Astrocyte (in vitro differentiated cells and primary cell): ENCODE measurements at regions not wholly inside any gene's neighbourhood (a gene's known extent, or its start where the extent isn't known, plus 50 kb on each side); places are given as distances from the start of the nearest gene placed in this dataset.

Source experiments
- DNase-seq: peaks from one replicate; pipeline ENCODE4 v3.0.0-alpha.2; 2010; ENCODE audit warnings: low read depth
- FAIRE-seq: peaks from 2 replicates; lab custom pipeline; 2011; peaks lifted over from hg19 to GRCh38; lab: Jason Lieb, UNC
- H2AFZ ChIP-seq: 2 replicates; pipeline ENCODE4 v1.6.0; 2012; ENCODE audit warnings: low read depth, low read length, inconsistent platforms
- H3K27ac ChIP-seq: 2 replicates; pipeline ENCODE4 v1.5.1; 2011; ENCODE audit warnings: low read depth, low read length, inconsistent platforms
- H3K27me3 ChIP-seq: 2 replicates; pipeline ENCODE4 v1.6.0; 2011; ENCODE audit warnings: low read length, inconsistent platforms; ENCODE audit not compliant: insufficient read depth
- H3K36me3 ChIP-seq: 2 replicates; pipeline ENCODE4 v1.5.1; 2011; ENCODE audit warnings: low read length, inconsistent platforms; ENCODE audit not compliant: insufficient read depth
- H3K4me1 ChIP-seq: 2 replicates; pipeline ENCODE4 v1.5.1; 2011; ENCODE audit warnings: low read length, inconsistent platforms; ENCODE audit not compliant: insufficient read depth
- H3K4me2 ChIP-seq: 2 replicates; pipeline ENCODE4 v1.6.0; 2012; ENCODE audit warnings: low read length, inconsistent platforms
- H3K4me3 ChIP-seq: 2 replicates; pipeline ENCODE4 v1.5.1; 2011; ENCODE audit warnings: low read depth, mild to moderate bottlenecking, low read length, inconsistent platforms; ENCODE audit not compliant: insufficient read depth
- H3K79me2 ChIP-seq: 2 replicates; pipeline ENCODE4 v1.6.0; 2012; ENCODE audit warnings: mild to moderate bottlenecking, low read length, inconsistent platforms; ENCODE audit not compliant: insufficient read depth
- H3K9ac ChIP-seq: 2 replicates; pipeline ENCODE4 v1.6.0; 2012; ENCODE audit warnings: mild to moderate bottlenecking, low read length, inconsistent platforms
- H3K9me3 ChIP-seq: 2 replicates; pipeline ENCODE4 v1.5.1; 2012; ENCODE audit warnings: low read depth, mild to moderate bottlenecking, low read length, inconsistent platforms; ENCODE audit not compliant: insufficient read depth
- H4K20me1 ChIP-seq: 2 replicates; pipeline ENCODE4 v1.6.0; 2012; ENCODE audit warnings: low read length, inconsistent platforms; ENCODE audit not compliant: insufficient read depth
- H3K27ac Mint-ChIP-seq: one replicate; pipeline ENCODE4 v1.8.0; 2021; ENCODE audit warnings: mild to moderate bottlenecking, mixed read lengths; ENCODE audit not compliant: unreplicated experiment
- H3K27me3 Mint-ChIP-seq: one replicate; pipeline ENCODE4 v1.8.0; 2021; ENCODE audit warnings: low read depth, mixed read lengths; ENCODE audit not compliant: unreplicated experiment
- H3K36me3 Mint-ChIP-seq: one replicate; pipeline ENCODE4 v1.8.0; 2021; ENCODE audit warnings: low read depth, mixed read lengths; ENCODE audit not compliant: unreplicated experiment
- H3K4me1 Mint-ChIP-seq: one replicate; pipeline ENCODE4 v1.8.0; 2021; ENCODE audit warnings: low read depth, mixed read lengths; ENCODE audit not compliant: unreplicated experiment
- H3K4me3 Mint-ChIP-seq: one replicate; pipeline ENCODE4 v1.8.0; 2021; ENCODE audit warnings: mild to moderate bottlenecking, moderate library complexity, mixed read lengths; ENCODE audit not compliant: unreplicated experiment
- H3K9me3 Mint-ChIP-seq: one replicate; pipeline ENCODE4 v1.8.0; 2021; ENCODE audit warnings: mild to moderate bottlenecking, mixed read lengths; ENCODE audit not compliant: unreplicated experiment
- CTCF ChIP-seq: IDR thresholded peaks from 2 replicates; pipeline ENCODE4 v1.5.1; 2011; ENCODE audit warnings: low read depth, mild to moderate bottlenecking, inconsistent platforms, low read length, moderate library complexity; ENCODE audit not compliant: insufficient read depth
- EZH2 ChIP-seq: IDR thresholded peaks from 2 replicates; pipeline ENCODE4 v1.6.1; 2012; ENCODE audit warnings: mild to moderate bottlenecking, low read length, inconsistent platforms; ENCODE audit not compliant: insufficient read depth

- no peak overlapping the region for H3K4me3 ChIP-seq
- no peak for DNase-seq
- H3K27ac ChIP-seq: no peak overlapping the region
- H3K4me1 Mint-ChIP-seq: no peaks in the 10 kb centered on the region
- H3K36me3 ChIP-seq: no peaks in the 10 kb centered on the region
- H3K27me3 Mint-ChIP-seq: no peaks in the 10 kb centered on the region
- TF ChIP-seq EZH2 (no peak), CTCF (no peak)
- no peaks in the 10 kb centered on the region for H3K4me1 ChIP-seq
- no peak overlapping the region for H3K9ac ChIP-seq
- no peaks in the 10 kb centered on the region for H3K79me2 ChIP-seq
- H3K27me3 ChIP-seq: no peaks in the 10 kb centered on the region
- H3K36me3 Mint-ChIP-seq: no peaks in the 10 kb centered on the region
- H3K9me3 ChIP-seq: no peaks in the 10 kb centered on the region
- no peak overlapping the region for H3K4me3 Mint-ChIP-seq
- no peak for FAIRE-seq
- H4K20me1 ChIP-seq: no peaks in the 10 kb centered on the region
- H3K27ac Mint-ChIP-seq: no peak overlapping the region
- no peak overlapping the region for H3K4me2 ChIP-seq
- H2AFZ ChIP-seq: no peak overlapping the region
- no peaks in the 10 kb centered on the region for H3K9me3 Mint-ChIP-seq
Measured at GRCh38 chr14:29109589-29109988, 343.0 kb downstream of the FOXG1 start.

- H4K20me1 ChIP-seq: no peaks in the 10 kb centered on the region
- no peak overlapping the region for H3K4me3 ChIP-seq
- H3K27me3 Mint-ChIP-seq: no peaks in the 10 kb centered on the region
- H3K4me1 Mint-ChIP-seq: no peaks in the 10 kb centered on the region
- H3K27ac Mint-ChIP-seq: no peak overlapping the region
- TF ChIP-seq CTCF (no peak), EZH2 (no peak)
- H3K9me3 ChIP-seq: no peaks in the 10 kb centered on the region
- H3K79me2 ChIP-seq: no peaks in the 10 kb centered on the region
- no peak for DNase-seq
- no peak overlapping the region for H3K4me2 ChIP-seq
- H3K27me3 ChIP-seq: no peaks in the 10 kb centered on the region
- no peak for FAIRE-seq
- no peak overlapping the region for H3K9ac ChIP-seq
- no peaks in the 10 kb centered on the region for H3K36me3 Mint-ChIP-seq
- H3K4me3 Mint-ChIP-seq: no peak overlapping the region
- H3K27ac ChIP-seq: no peak overlapping the region
- no peak overlapping the region for H2AFZ ChIP-seq
- H3K36me3 ChIP-seq: no peaks in the 10 kb centered on the region
- H3K4me1 ChIP-seq: no peaks in the 10 kb centered on the region
- H3K9me3 Mint-ChIP-seq: no peaks in the 10 kb centered on the region
Measured at GRCh38 chr14:29111554-29111953, 345.0 kb downstream of the FOXG1 start.

DNA sequence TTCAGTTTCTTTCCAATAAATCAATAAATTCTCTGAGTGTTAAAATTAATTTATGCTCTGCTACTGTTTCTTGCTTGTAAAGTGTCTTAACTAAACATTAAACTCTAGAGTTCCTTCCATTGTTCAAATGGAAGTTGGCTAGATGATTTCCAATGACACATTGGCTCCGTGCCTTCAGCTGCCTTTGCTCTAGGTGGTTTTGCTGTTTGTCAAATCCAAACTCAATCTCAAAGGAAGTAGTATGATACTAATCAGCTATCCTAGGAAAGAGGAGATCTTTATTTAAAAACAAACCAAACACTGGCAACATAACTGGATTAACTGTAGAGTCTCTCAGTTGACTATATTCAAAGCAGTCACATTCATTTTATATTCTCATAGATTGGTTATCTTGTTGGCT, 356.4 kb downstream of the FOXG1 start:
- DNase-seq (no peak), FAIRE-seq (no peak)
- no peak overlapping the region for H3K27ac ChIP-seq
- H3K9me3 ChIP-seq: no peaks in the 10 kb centered on the region
- H3K27me3 ChIP-seq: no peaks in the 10 kb centered on the region
- Mint-ChIP-seq H3K4me1 (no peaks in the 10 kb centered on the region), H3K27me3 (no peaks in the 10 kb centered on the region), H3K36me3 (no peaks in the 10 kb centered on the region), H3K27ac (no peak overlapping the region), H3K4me3 (no peak overlapping the region), H3K9me3 (no peaks in the 10 kb centered on the region)
- no peak overlapping the region for H3K4me2 ChIP-seq
- H3K79me2 ChIP-seq: no peaks in the 10 kb centered on the region
- no peak overlapping the region for H2AFZ ChIP-seq
- H3K9ac ChIP-seq: no peak overlapping the region
- no peak overlapping the region for H3K4me3 ChIP-seq
- H4K20me1 ChIP-seq: no peaks in the 10 kb centered on the region
- no peaks in the 10 kb centered on the region for H3K4me1 ChIP-seq
- TF ChIP-seq EZH2: no peak
- TF ChIP-seq CTCF: no peak
- no peaks in the 10 kb centered on the region for H3K36me3 ChIP-seq
